D721Med (cell line): ENCODE measurements at regions not wholly inside any gene's neighbourhood (a gene's known extent, or its start where the extent isn't known, plus 50 kb on each side); places are given as distances from the start of the nearest gene placed in this dataset.

Experiments
- DNase-seq: peaks from one replicate; pipeline ENCODE4 v3.0.0; 2011; ENCODE audit warnings: low spot score; ENCODE audit not compliant: insufficient read length
- FAIRE-seq: peaks from 2 replicates; lab custom pipeline; 2011; peaks lifted over from hg19 to GRCh38; lab: Jason Lieb, UNC
- CTCF ChIP-seq: IDR thresholded peaks from 2 replicates; pipeline ENCODE4 v1.5.1; 2012; ENCODE audit warnings: mild to moderate bottlenecking, control low read depth; ENCODE audit not compliant: insufficient read depth; ENCODE audit errors: missing control alignments

GRCh38 chr1:244280859-244281258 lies 170.8 kb downstream of the ADSS2 start:
- FAIRE-seq: no peak
- no peak for TF ChIP-seq CTCF
- no peak for DNase-seq

- no peak for TF ChIP-seq CTCF
- FAIRE-seq (no peak), DNase-seq (no peak)
Observed at GRCh38 chr1:244283772-244284171, 167.9 kb downstream of the ADSS2 start.

GRCh38 chr1:244284641-244285156 lies 167.0 kb downstream of the ADSS2 start:
- no peak for TF ChIP-seq CTCF
- DNase-seq: no peak
- FAIRE-seq: no peak

- DNase-seq: no peak
- FAIRE-seq: no peak
- TF ChIP-seq CTCF: no peak
Observed at GRCh38 chr1:244286341-244286740, 165.4 kb downstream of the ADSS2 start.

- DNase-seq (no peak), FAIRE-seq (no peak)
- TF ChIP-seq CTCF: no peak
Observed at GRCh38 chr1:244287726-244288125, 164.0 kb downstream of the ADSS2 start.

- no peak for TF ChIP-seq CTCF
- no peak for FAIRE-seq
- DNase-seq: no peak
Observed at GRCh38 chr1:244288663-244289062, 163.0 kb downstream of the ADSS2 start.

GRCh38 chr1:244289991-244290785 lies 161.5 kb downstream of the ADSS2 start:
- no peak for TF ChIP-seq CTCF
- DNase-seq: no peak
- no peak for FAIRE-seq
